ENCODE measurements at regions not wholly inside any gene's neighbourhood (a gene's known extent, or its start where the extent isn't known, plus 50 kb on each side); places are given as distances from the start of the nearest gene placed in this dataset.
"Not testable (repeated sequence)": the region's sequence is repeated elsewhere in the genome, so short reads cannot be mapped to it uniquely, and the experiment has no call there.

GRCh38 chr11:101262258-101262657 is 132.6 kb upstream of the PGR start:
- WGBS = no CpG with 5 or more reads among the region's 1 CpG
- no peak overlapping the region for H3K4me2 ChIP-seq (ENCODE audit: low read length, poor library complexity, severe bottlenecking)
- no peak for DNase-seq
- no peak overlapping the region for H2AFZ ChIP-seq (ENCODE audit: low read depth, low read length)
- no peak overlapping the region for H3K23ac ChIP-seq (ENCODE audit: low read length in 2 of 2)
- H2BK120ac ChIP-seq (ENCODE audit: low read depth, low read length) = no peak overlapping the region
- H3K4ac ChIP-seq (ENCODE audit: low read depth in 1 of 2, low read length in 2 of 2) = no peak overlapping the region
- H3K9me3 ChIP-seq (ENCODE audit: control insufficient read depth, low read length) = no peaks in the 10 kb centered on the region
- no peak overlapping the region for H3K18ac ChIP-seq (ENCODE audit: low read depth in 1 of 2, low read length in 2 of 2)
- H3K9ac ChIP-seq (ENCODE audit: low read length) = no peak overlapping the region
- no peak overlapping the region for H2BK12ac ChIP-seq (ENCODE audit: low read length in 2 of 2)
- no peak overlapping the region for H3K14ac ChIP-seq (ENCODE audit: low read length in 2 of 2)
- no peaks in the 10 kb centered on the region for H3K27me3 ChIP-seq (ENCODE audit: control insufficient read depth in 1 of 2, insufficient read depth in 1 of 2, low read length in 2 of 2)
- no peaks in the 10 kb centered on the region for H3K79me1 ChIP-seq (replicated peaks; ENCODE audit: low read length, poor library complexity, severe bottlenecking)
- H2BK5ac ChIP-seq (ENCODE audit: low read depth, low read length, poor library complexity, severe bottlenecking) = no peak overlapping the region
- H4K8ac ChIP-seq (ENCODE audit: low read length) = no peak overlapping the region
- no peak overlapping the region for H2AK5ac ChIP-seq (ENCODE audit: low read length, severe bottlenecking)
- no peak overlapping the region for H3K4me3 ChIP-seq (ENCODE audit: insufficient read depth in 1 of 2, low read depth in 1 of 2, low read length in 2 of 2)
- H3K4me1 ChIP-seq (ENCODE audit: control insufficient read depth, insufficient read depth, low read depth, low read length) = no peaks in the 10 kb centered on the region
- no peaks in the 10 kb centered on the region for H3K36me3 ChIP-seq (ENCODE audit: control insufficient read depth in 1 of 2, insufficient read depth in 2 of 2, low read depth in 1 of 2, low read length in 2 of 2)
- no peak overlapping the region for H3K27ac ChIP-seq (ENCODE audit: low read length, poor library complexity, severe bottlenecking)
- no peak overlapping the region for H2BK15ac ChIP-seq (ENCODE audit: low read depth, poor library complexity, severe bottlenecking)
- H4K91ac ChIP-seq (ENCODE audit: low read length) = no peak overlapping the region

GRCh38 chr11:101255036-101255435 is 125.4 kb upstream of the PGR start:
- Histone ChIP-seq H2BK120ac (ENCODE audit: low read depth, low read length) (no peak overlapping the region), H3K27me3 (ENCODE audit: control insufficient read depth in 1 of 2, insufficient read depth in 1 of 2, low read length in 2 of 2) (no peaks in the 10 kb centered on the region), H3K79me1 (replicated peaks; ENCODE audit: low read length, poor library complexity, severe bottlenecking) (no peaks in the 10 kb centered on the region), H3K4me2 (ENCODE audit: low read length, poor library complexity, severe bottlenecking) (no peak overlapping the region), H3K36me3 (ENCODE audit: control insufficient read depth in 1 of 2, insufficient read depth in 2 of 2, low read depth in 1 of 2, low read length in 2 of 2) (no peaks in the 10 kb centered on the region), H4K91ac (ENCODE audit: low read length) (no peak overlapping the region), H3K23ac (ENCODE audit: low read length in 2 of 2) (no peak overlapping the region), H4K8ac (ENCODE audit: low read length) (no peak overlapping the region), H2BK15ac (ENCODE audit: low read depth, poor library complexity, severe bottlenecking) (no peak overlapping the region), H3K4me3 (ENCODE audit: insufficient read depth in 1 of 2, low read depth in 1 of 2, low read length in 2 of 2) (no peak overlapping the region), H3K9ac (ENCODE audit: low read length) (no peak overlapping the region), H2BK5ac (ENCODE audit: low read depth, low read length, poor library complexity, severe bottlenecking) (no peak overlapping the region), H3K14ac (ENCODE audit: low read length in 2 of 2) (no peak overlapping the region), H3K4me1 (ENCODE audit: control insufficient read depth, insufficient read depth, low read depth, low read length) (no peaks in the 10 kb centered on the region), H3K27ac (ENCODE audit: low read length, poor library complexity, severe bottlenecking) (no peak overlapping the region), H3K9me3 (ENCODE audit: control insufficient read depth, low read length) (no peaks in the 10 kb centered on the region), H2AFZ (ENCODE audit: low read depth, low read length) (no peak overlapping the region), H3K4ac (ENCODE audit: low read depth in 1 of 2, low read length in 2 of 2) (no peak overlapping the region), H2BK12ac (ENCODE audit: low read length in 2 of 2) (no peak overlapping the region), H2AK5ac (ENCODE audit: low read length, severe bottlenecking) (no peak overlapping the region), H3K18ac (ENCODE audit: low read depth in 1 of 2, low read length in 2 of 2) (no peak overlapping the region)
- 68% methylated on average over 2 of the region's 2 CpGs for WGBS
- DNase-seq = no peak

- no peak for DNase-seq
- Histone ChIP-seq H3K27ac (ENCODE audit: low read length, poor library complexity, severe bottlenecking) (no peak overlapping the region), H3K9ac (ENCODE audit: low read length) (no peak overlapping the region), H3K14ac (ENCODE audit: low read length in 2 of 2) (no peak overlapping the region), H3K79me1 (replicated peaks; ENCODE audit: low read length, poor library complexity, severe bottlenecking) (no peaks in the 10 kb centered on the region), H3K23ac (ENCODE audit: low read length in 2 of 2) (no peak overlapping the region), H4K8ac (ENCODE audit: low read length) (no peak overlapping the region), H2BK15ac (ENCODE audit: low read depth, poor library complexity, severe bottlenecking) (no peak overlapping the region), H3K9me3 (ENCODE audit: control insufficient read depth, low read length) (no peaks in the 10 kb centered on the region), H2BK12ac (ENCODE audit: low read length in 2 of 2) (no peak overlapping the region), H3K4me2 (ENCODE audit: low read length, poor library complexity, severe bottlenecking) (no peak overlapping the region), H3K4me3 (ENCODE audit: insufficient read depth in 1 of 2, low read depth in 1 of 2, low read length in 2 of 2) (no peak overlapping the region), H2AFZ (ENCODE audit: low read depth, low read length) (no peak overlapping the region), H2AK5ac (ENCODE audit: low read length, severe bottlenecking) (no peak overlapping the region), H3K4me1 (ENCODE audit: control insufficient read depth, insufficient read depth, low read depth, low read length) (no peaks in the 10 kb centered on the region), H3K4ac (ENCODE audit: low read depth in 1 of 2, low read length in 2 of 2) (no peak overlapping the region), H2BK120ac (ENCODE audit: low read depth, low read length) (no peak overlapping the region), H3K27me3 (ENCODE audit: control insufficient read depth in 1 of 2, insufficient read depth in 1 of 2, low read length in 2 of 2) (no peaks in the 10 kb centered on the region), H3K18ac (ENCODE audit: low read depth in 1 of 2, low read length in 2 of 2) (no peak overlapping the region), H2BK5ac (ENCODE audit: low read depth, low read length, poor library complexity, severe bottlenecking) (no peak overlapping the region), H4K91ac (ENCODE audit: low read length) (no peak overlapping the region), H3K36me3 (ENCODE audit: control insufficient read depth in 1 of 2, insufficient read depth in 2 of 2, low read depth in 1 of 2, low read length in 2 of 2) (no peaks in the 10 kb centered on the region)
- no CpG with 5 or more reads among the region's 1 CpG for WGBS
Measured at GRCh38 chr11:101254037-101254436, 124.4 kb upstream of the PGR start.

GRCh38 chr11:101245635-101246034 is 116.0 kb upstream of the PGR start:
- H3K9me3 ChIP-seq (ENCODE audit: control insufficient read depth, low read length); H2AK5ac ChIP-seq (ENCODE audit: low read length, severe bottlenecking); H2BK5ac ChIP-seq (ENCODE audit: low read depth, low read length, poor library complexity, severe bottlenecking); H2BK12ac ChIP-seq (ENCODE audit: low read length in 2 of 2); DNase-seq; H3K4ac ChIP-seq (ENCODE audit: low read depth in 1 of 2, low read length in 2 of 2); H3K27ac ChIP-seq (ENCODE audit: low read length, poor library complexity, severe bottlenecking); H2AFZ ChIP-seq (ENCODE audit: low read depth, low read length); H3K36me3 ChIP-seq (ENCODE audit: control insufficient read depth in 1 of 2, insufficient read depth in 2 of 2, low read depth in 1 of 2, low read length in 2 of 2); H4K8ac ChIP-seq (ENCODE audit: low read length); H3K23ac ChIP-seq (ENCODE audit: low read length in 2 of 2); H3K18ac ChIP-seq (ENCODE audit: low read depth in 1 of 2, low read length in 2 of 2); H2BK120ac ChIP-seq (ENCODE audit: low read depth, low read length); H3K27me3 ChIP-seq (ENCODE audit: control insufficient read depth in 1 of 2, insufficient read depth in 1 of 2, low read length in 2 of 2); H3K14ac ChIP-seq (ENCODE audit: low read length in 2 of 2); H3K4me3 ChIP-seq (ENCODE audit: insufficient read depth in 1 of 2, low read depth in 1 of 2, low read length in 2 of 2); H3K79me1 ChIP-seq (replicated peaks; ENCODE audit: low read length, poor library complexity, severe bottlenecking); H3K4me2 ChIP-seq (ENCODE audit: low read length, poor library complexity, severe bottlenecking); H3K9ac ChIP-seq (ENCODE audit: low read length); H4K91ac ChIP-seq (ENCODE audit: low read length); H2BK15ac ChIP-seq (ENCODE audit: low read depth, poor library complexity, severe bottlenecking); H3K4me1 ChIP-seq (ENCODE audit: control insufficient read depth, insufficient read depth, low read depth, low read length): not testable (repeated sequence)
- 94% methylated on average over 1 of the region's 1 CpG for WGBS

Measured in mesenchymal stem cell (in vitro differentiated cells and primary cell).